K562 (cell line): ENCODE measurements at regions not wholly inside any gene's neighbourhood (a gene's known extent, or its start where the extent isn't known, plus 50 kb on each side); places are given as distances from the start of the nearest gene placed in this dataset.

Experiments
- ATAC-seq: fragments of 200-7000 bp; cut with Tn5 transposase; 3 replicates; pipeline ENCODE4 v1.9.1; 2020; ENCODE audit warnings: moderate library complexity
- BruUV-seq: library from RNA; stranded (reverse); fragments of 400-500 nt; replicated peaks from 2 replicates; lab custom pipeline; 2021; lab: Mats Ljungman, UMichigan
- CTCF ChIA-PET: fragments of 300-600 bp; formaldehyde crosslinking; extraction: SDS; loops from one replicate; lab custom pipeline; 2021; ENCODE audit warnings: low intra/inter-chr PET ratio; lab: Yijun Ruan, JAX
- POLR2A ChIA-PET: fragments of 300-600, 350-650 bp; sonication (Branson Sonifier 250); formaldehyde crosslinking; extraction: SDS; loops from one replicate; lab custom pipeline; 2021; ENCODE audit warnings: antibody characterized with exemption, inconsistent platforms; lab: Yijun Ruan, JAX
- DNase-seq, 4 experiments: peaks; one replicate each; pipeline versions ENCODE4 v3.0.0 to v3.0.0-alpha.2; 2011 to 2018; ENCODE audit warnings: low spot score in 3 of 4, mixed read lengths in 3 of 4; ENCODE audit errors: extremely low read depth in 1 of 4
- FAIRE-seq: peaks from 2 replicates; lab custom pipeline; 2011; peaks lifted over from hg19 to GRCh38; lab: Jason Lieb, UNC
- H2AFZ ChIP-seq: 2 replicates; pipeline ENCODE4 v1.6.0; 2011; ENCODE audit warnings: low read depth, low read length, control low read depth, inconsistent platforms
- H3K27ac ChIP-seq: fragments of 200-600 bp; 3 replicates; pipeline ENCODE4 v1.8.0; 2011; ENCODE audit warnings: low read depth, mild to moderate bottlenecking, control low read depth, inconsistent platforms, low read length, moderate library complexity, mixed read lengths; ENCODE audit errors: extremely low read depth
- H3K27me3 ChIP-seq, 2 experiments: fragments of 300-600 bp in 1 of 2; 2 replicates in 1 of 2; 3 replicates in 1 of 2; pipeline versions ENCODE4 v1.6.0 to v1.8.0; 2011; ENCODE audit warnings: inconsistent platforms in 2 of 2, low read length in 2 of 2, mild to moderate bottlenecking in 1 of 2, mixed read lengths in 1 of 2, moderate library complexity in 1 of 2; ENCODE audit not compliant: control insufficient read depth in 2 of 2, insufficient read depth in 2 of 2
- H3K36me3 ChIP-seq: fragments of 300-600 bp; 3 replicates; pipeline ENCODE4 v1.8.0; 2011; ENCODE audit warnings: mild to moderate bottlenecking, low read length, inconsistent platforms; ENCODE audit not compliant: control insufficient read depth, insufficient read depth
- H3K4me1 ChIP-seq, 2 experiments: fragments of 200-600 bp in 1 of 2; replicated peaks in 1 of 2; 2 replicates in 1 of 2; 3 replicates in 1 of 2; pipeline versions ENCODE4 v1.5.1 to v1.8.0; 2011; ENCODE audit warnings: inconsistent platforms in 2 of 2, low read length in 2 of 2, mild to moderate bottlenecking in 1 of 2, mixed read lengths in 1 of 2, moderate library complexity in 1 of 2; ENCODE audit not compliant: control insufficient read depth in 2 of 2, insufficient read depth in 2 of 2
- H3K4me2 ChIP-seq: 2 replicates; pipeline ENCODE4 v1.6.1; 2011; ENCODE audit warnings: low read length, control low read depth, inconsistent platforms, mixed read lengths; ENCODE audit not compliant: insufficient read depth
- H3K4me3 ChIP-seq: fragments of 200-600 bp; sonication (generic), shearing (Covaris generic); 2 replicates; pipeline ENCODE4 v1.5.1; 2016; ENCODE audit warnings: control low read depth, inconsistent platforms
- H3K79me2 ChIP-seq: fragments of 200-600 bp; 3 replicates; pipeline ENCODE4 v1.8.0; 2011; ENCODE audit warnings: low read length, inconsistent platforms; ENCODE audit not compliant: control insufficient read depth, insufficient read depth
- H3K9ac ChIP-seq, 2 experiments: 2 replicates each; pipeline versions ENCODE4 v1.6.0 to v1.6.1; 2011; ENCODE audit warnings: low read depth in 2 of 2, low read length in 2 of 2, control low read depth in 1 of 2, inconsistent platforms in 1 of 2, mild to moderate bottlenecking in 1 of 2, mixed read lengths in 1 of 2; ENCODE audit not compliant: insufficient read depth in 1 of 2
- H3K9me1 ChIP-seq: one replicate; pipeline ENCODE4 v1.6.0; 2011; ENCODE audit warnings: inconsistent platforms, mild to moderate bottlenecking, low read length, moderate library complexity; ENCODE audit not compliant: control insufficient read depth, insufficient read depth
- H3K9me3 ChIP-seq: replicated peaks from 2 replicates; pipeline ENCODE4 v1.5.1; 2011; ENCODE audit warnings: low read depth, low read length, inconsistent platforms; ENCODE audit not compliant: control insufficient read depth, insufficient read depth
- H4K20me1 ChIP-seq: replicated peaks from 2 replicates; pipeline ENCODE4 v1.6.1; 2011; ENCODE audit warnings: low read length, inconsistent platforms, mixed read lengths; ENCODE audit not compliant: control insufficient read depth, insufficient read depth
- FOXO4 ChIP-seq: fragments of 450-650 bp; formaldehyde crosslinking; IDR thresholded peaks from 2 replicates; pipeline ENCODE4 v1.4.0; 2020; ENCODE audit warnings: mild to moderate bottlenecking, moderate library complexity
- KLF1 ChIP-seq: fragments of 450-650 bp; IDR thresholded peaks from 2 replicates; pipeline ENCODE4 v1.6.1; 2016; ENCODE audit warnings: missing genetic modification characterization, missing compliant biosample characterization
- PRMT5 ChIP-seq: sonication (generic); formaldehyde crosslinking; IDR thresholded peaks from 2 replicates; pipeline ENCODE4 v1.5.0; 2020; ENCODE audit warnings: missing genetic modification reagents
- SRF ChIP-seq, 2 experiments: fragments of 250-450, 450-650 bp in 1 of 2; sonication (Bioruptor Pico) in 1 of 2; sonication (generic) in 1 of 2; formaldehyde crosslinking; IDR thresholded peaks; 2 replicates each; pipeline versions ENCODE4 v1.5.0 to v1.5.1; 2020 to 2022; ENCODE audit warnings: mild to moderate bottlenecking in 1 of 2, missing genetic modification reagents in 1 of 2
- TOE1 ChIP-seq, 2 experiments: fragments of 450-650 bp in 1 of 2; sonication (generic) in 1 of 2; formaldehyde crosslinking in 1 of 2; IDR thresholded peaks; 2 replicates each; pipeline versions ENCODE4 v1.7.1 to v1.8.0; 2016 to 2022; ENCODE audit warnings: borderline replicate concordance in 2 of 2, mild to moderate bottlenecking in 2 of 2, antibody characterized with exemption in 1 of 2, inconsistent platforms in 1 of 2, low read depth in 1 of 2, missing genetic modification reagents in 1 of 2, moderate library complexity in 1 of 2
- ZBTB26 ChIP-seq: fragments of 450-650 bp; formaldehyde crosslinking; IDR thresholded peaks from 2 replicates; pipeline ENCODE4 v1.4.0; 2022; ENCODE audit warnings: missing genetic modification characterization
- ZNF3 ChIP-seq: fragments of 250-450 bp; sonication (Bioruptor Pico); IDR thresholded peaks from 2 replicates; pipeline ENCODE4 v1.5.0; 2021; ENCODE audit warnings: mild to moderate bottlenecking, moderate library complexity
- WGBS: fragments of 100-300 bp; shearing (Covaris generic); methylation state at CpG from one replicate; pipeline ENCODE4 v1.1.6; 2016; ENCODE audit warnings: low coverage, mixed read lengths; ENCODE audit not compliant: insufficient coverage; ENCODE audit errors: missing lambda C conversion rate; 5-methylcytosine and 5-hydroxymethylcytosine counted together
- in situ Hi-C: fragments of 300-500 bp; cut with MboI; formaldehyde crosslinking; loops from 4 replicates; pipeline ENCODE4 v1.15.0; 2018; ENCODE audit warnings: inconsistent platforms, mixed read lengths
- intact Hi-C: fragments of 100-400 bp; cut with micrococcal nuclease; formaldehyde crosslinking; loops from 2 replicates; pipeline ENCODE4 v1.14.2; 2022
- TF ChIP-seq, protein P1 (sequence below): fragments of 200-400 bp; formaldehyde crosslinking; IDR thresholded peaks from 2 replicates; pipeline ENCODE4 v1.6.1; 2017; ENCODE audit warnings: mild to moderate bottlenecking, low read depth, low read length, moderate library complexity
- TF ChIP-seq, protein P2 (sequence below): fragments of 450-650 bp; IDR thresholded peaks from 2 replicates; pipeline ENCODE4 v1.6.1; 2017; ENCODE audit warnings: antibody characterized with exemption, mild to moderate bottlenecking

GRCh38 chr4:124025428-124025827, 628.8 kb downstream of the SPRY1 start:
- POLR2A ChIA-PET: no interaction called here
- Histone ChIP-seq H3K9me3 (no peaks in the 10 kb centered on the region), H3K4me3 (no peak overlapping the region), H3K4me1 (no peaks in the 10 kb centered on the region), H3K27ac (no peak overlapping the region), H3K79me2 (no peaks in the 10 kb centered on the region), H3K27me3 (no peaks in the 10 kb centered on the region), H4K20me1 (no peaks in the 10 kb centered on the region), H3K4me2 (no peak overlapping the region), H3K36me3 (no peaks in the 10 kb centered on the region), H2AFZ (no peak overlapping the region), H3K9me1 (no peaks in the 10 kb centered on the region), H3K9ac (no peak overlapping the region)
- in situ Hi-C loops (no loop called here), intact Hi-C loops (no loop called here)
- no TSS peak for BruUV-seq
- no peak for FAIRE-seq
- ATAC-seq: no peak
- CTCF ChIA-PET: no interaction called here
- 0% methylated on average over 7 of the region's 9 CpGs for WGBS
- no peak for DNase-seq
- TF ChIP-seq ZNF3 (CRISPR knock-in tag) (no peak), PRMT5 (CRISPR knock-in tag) (no peak), TOE1 (IDR thresholded peaks at IDR 0.05; ENCODE audit: borderline replicate concordance) (no peak), TOE1 (CRISPR knock-in tag; IDR thresholded peaks at IDR 0.05; ENCODE audit: borderline replicate concordance, low read depth) (no peak), ZBTB26 (CRISPR knock-in tag) (no peak), KLF1 (no peak), SRF (CRISPR knock-in tag; IDR thresholded peaks at IDR 0.05) (no peak), FOXO4 (CRISPR knock-in tag) (no peak)
- TF ChIP-seq, protein P1, sequence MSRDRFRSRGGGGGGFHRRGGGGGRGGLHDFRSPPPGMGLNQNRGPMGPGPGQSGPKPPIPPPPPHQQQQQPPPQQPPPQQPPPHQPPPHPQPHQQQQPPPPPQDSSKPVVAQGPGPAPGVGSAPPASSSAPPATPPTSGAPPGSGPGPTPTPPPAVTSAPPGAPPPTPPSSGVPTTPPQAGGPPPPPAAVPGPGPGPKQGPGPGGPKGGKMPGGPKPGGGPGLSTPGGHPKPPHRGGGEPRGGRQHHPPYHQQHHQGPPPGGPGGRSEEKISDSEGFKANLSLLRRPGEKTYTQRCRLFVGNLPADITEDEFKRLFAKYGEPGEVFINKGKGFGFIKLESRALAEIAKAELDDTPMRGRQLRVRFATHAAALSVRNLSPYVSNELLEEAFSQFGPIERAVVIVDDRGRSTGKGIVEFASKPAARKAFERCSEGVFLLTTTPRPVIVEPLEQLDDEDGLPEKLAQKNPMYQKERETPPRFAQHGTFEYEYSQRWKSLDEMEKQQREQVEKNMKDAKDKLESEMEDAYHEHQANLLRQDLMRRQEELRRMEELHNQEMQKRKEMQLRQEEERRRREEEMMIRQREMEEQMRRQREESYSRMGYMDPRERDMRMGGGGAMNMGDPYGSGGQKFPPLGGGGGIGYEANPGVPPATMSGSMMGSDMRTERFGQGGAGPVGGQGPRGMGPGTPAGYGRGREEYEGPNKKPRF: no peak
- TF ChIP-seq, protein P2, sequence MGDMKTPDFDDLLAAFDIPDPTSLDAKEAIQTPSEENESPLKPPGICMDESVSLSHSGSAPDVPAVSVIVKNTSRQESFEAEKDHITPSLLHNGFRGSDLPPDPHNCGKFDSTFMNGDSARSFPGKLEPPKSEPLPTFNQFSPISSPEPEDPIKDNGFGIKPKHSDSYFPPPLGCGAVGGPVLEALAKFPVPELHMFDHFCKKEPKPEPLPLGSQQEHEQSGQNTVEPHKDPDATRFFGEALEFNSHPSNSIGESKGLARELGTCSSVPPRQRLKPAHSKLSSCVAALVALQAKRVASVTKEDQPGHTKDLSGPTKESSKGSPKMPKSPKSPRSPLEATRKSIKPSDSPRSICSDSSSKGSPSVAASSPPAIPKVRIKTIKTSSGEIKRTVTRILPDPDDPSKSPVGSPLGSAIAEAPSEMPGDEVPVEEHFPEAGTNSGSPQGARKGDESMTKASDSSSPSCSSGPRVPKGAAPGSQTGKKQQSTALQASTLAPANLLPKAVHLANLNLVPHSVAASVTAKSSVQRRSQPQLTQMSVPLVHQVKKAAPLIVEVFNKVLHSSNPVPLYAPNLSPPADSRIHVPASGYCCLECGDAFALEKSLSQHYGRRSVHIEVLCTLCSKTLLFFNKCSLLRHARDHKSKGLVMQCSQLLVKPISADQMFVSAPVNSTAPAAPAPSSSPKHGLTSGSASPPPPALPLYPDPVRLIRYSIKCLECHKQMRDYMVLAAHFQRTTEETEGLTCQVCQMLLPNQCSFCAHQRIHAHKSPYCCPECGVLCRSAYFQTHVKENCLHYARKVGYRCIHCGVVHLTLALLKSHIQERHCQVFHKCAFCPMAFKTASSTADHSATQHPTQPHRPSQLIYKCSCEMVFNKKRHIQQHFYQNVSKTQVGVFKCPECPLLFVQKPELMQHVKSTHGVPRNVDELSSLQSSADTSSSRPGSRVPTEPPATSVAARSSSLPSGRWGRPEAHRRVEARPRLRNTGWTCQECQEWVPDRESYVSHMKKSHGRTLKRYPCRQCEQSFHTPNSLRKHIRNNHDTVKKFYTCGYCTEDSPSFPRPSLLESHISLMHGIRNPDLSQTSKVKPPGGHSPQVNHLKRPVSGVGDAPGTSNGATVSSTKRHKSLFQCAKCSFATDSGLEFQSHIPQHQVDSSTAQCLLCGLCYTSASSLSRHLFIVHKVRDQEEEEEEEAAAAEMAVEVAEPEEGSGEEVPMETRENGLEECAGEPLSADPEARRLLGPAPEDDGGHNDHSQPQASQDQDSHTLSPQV: no peak
